ENCODE measurements at regions not wholly inside any gene's neighbourhood (a gene's known extent, or its start where the extent isn't known, plus 50 kb on each side); places are given as distances from the start of the nearest gene placed in this dataset.

- DNase-seq (ENCODE audit: low spot score), result no peak
Observed at GRCh38 chr6:41471064-41471895, 74.9 kb upstream of the FOXP4 start.

- DNase-seq (ENCODE audit: low spot score), result no peak
Observed at GRCh38 chr6:41474213-41474933, 71.8 kb upstream of the FOXP4 start.

- no peak for DNase-seq (ENCODE audit: low spot score)
Observed at GRCh38 chr6:41475164-41475563, 71.0 kb upstream of the FOXP4 start.

GRCh38 chr6:41475737-41476357 is 70.3 kb upstream of the FOXP4 start:
- no peak for DNase-seq (ENCODE audit: low spot score)

DNA sequence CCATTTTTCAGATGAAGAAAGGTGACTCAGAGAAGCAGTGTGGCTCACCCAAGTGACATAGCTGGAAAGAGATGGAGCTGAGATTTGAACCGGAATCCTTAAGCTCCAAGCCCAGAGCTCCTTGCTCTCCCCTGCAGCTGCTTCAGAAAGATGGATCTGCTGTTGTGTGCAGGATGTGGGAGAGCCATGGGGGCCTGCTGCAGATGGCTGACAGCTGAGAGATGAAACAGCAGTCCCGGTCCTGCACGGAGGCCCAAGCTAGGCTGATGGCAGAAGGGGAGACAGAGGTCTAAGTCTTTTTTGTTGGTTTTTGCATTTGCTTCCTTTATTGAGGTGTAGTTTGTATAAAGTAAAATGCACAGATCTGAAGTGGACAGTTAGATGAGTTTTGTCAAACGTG is 69.8 kb upstream of the FOXP4 start:
- DNase-seq (ENCODE audit: low spot score), result no peak

- no peak for DNase-seq (ENCODE audit: low spot score)
Observed at GRCh38 chr6:41477572-41477971, 68.6 kb upstream of the FOXP4 start.

DNA sequence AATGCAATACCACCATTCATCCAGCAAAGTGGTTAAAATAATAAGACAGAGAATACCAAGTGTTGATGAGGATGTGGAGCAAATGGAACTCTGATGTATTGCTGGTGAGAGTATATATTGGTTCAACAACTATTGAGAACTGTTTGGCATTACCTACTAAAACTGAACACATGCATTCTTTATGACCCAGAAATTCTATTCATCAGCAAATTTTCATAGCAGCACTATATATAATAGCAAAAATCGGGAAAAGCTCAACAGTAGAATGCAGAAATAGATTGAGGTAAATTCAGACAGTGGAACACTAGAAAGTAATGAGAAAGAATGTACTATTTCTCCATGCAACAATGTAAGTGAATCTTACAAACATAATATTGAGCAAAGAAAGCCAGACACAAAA is 62.2 kb upstream of the FOXP4 start:
- DNase-seq (ENCODE audit: low spot score), result no peak

DNA sequence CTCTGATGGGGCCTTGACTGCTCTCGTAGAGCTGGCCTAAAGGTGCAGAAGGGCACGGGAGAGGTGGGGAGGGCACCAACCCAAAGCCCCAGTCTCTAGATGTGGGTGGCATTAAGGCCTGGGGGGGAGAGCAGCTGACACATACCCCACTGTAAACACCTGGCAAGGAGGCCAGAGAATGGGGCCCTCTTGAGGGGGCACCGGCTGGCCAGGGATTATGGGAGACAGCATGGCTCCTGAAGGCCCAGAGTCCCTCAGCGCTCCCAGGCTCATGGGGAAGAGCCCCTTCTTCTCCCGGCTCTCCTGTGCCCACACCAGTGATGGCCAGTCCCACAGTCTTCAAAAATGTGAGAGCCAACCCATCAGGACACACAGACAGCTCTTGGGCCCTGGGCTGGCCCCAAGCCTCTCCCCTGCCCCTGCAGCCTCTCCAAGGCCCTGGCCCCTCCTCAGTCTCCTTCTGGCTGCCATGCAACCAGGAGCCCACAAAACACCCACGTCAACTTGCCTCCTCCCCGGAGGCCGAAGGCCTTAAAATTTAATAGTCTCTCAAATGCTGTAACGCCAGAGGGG is 58.2 kb upstream of the FOXP4 start:
- no peak for DNase-seq (ENCODE audit: low spot score)

DNA sequence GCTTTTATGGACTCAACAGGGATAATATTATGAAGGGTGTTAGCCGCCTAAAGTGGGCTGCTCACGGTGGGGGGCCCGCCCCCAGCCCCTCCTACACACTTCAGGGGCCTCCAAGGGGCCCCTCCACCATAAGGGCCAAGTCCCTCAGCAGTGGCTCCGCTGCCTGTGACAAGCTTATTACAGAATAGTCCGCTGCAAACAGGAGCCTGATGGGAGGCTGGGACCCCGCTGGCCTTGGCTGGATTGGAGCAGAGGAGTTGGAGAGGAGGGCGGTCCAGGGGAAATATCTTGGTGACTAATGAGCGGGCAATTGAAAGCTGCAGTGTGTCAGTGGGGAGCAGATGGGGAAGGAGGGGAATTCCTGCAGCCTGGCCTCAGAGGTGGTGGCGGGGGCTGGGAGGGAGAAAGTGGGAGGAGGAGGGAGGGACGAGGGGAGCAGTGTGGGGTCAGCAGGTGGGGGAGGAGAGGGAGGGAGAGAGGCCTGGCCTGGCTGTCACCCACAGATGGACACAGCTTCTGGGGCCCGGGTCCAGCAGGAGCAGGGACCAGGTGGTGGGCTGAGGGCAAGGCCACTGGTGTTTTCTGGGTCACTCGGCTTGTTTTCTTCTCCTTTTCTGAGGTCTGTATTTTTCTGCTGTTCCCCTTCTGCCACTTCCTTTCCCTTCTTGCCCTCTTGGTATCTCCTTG is 57.6 kb upstream of the FOXP4 start:
- DNase-seq (ENCODE audit: low spot score), result no peak

DNA sequence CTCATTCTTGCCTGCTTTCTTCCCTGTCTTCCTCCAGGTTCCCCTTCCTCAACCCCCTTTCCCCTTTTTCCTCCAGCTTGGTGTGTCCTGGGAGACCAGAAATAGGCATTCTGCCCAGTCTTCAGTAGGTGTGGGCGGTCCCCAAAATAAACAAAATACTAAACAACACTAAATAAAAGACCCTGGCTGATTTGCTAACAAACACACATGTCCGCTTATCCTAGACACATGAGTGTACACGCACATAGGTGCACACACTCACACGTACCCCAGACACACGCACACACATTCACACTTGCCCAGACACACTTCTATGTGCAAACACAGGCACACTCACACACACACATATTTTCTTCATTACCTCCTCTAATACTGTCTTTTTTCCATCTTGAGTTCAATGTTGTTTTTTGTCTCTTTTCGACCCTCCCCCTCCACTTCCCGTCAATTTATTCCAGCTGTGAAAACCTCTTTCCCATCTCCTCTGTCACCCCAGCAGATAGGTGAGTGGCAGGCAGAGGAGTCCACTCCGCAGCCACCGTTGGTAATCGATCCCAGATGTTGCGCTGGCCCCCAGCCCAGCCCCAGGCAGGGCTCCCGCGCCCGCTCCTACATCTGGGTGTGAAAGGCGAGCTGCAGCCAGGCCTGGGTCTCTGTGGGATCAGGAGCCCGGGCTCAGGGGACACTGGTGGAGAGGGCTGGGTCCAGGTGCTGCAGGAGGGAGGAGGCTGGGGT is 56.9 kb upstream of the FOXP4 start:
- no peak for DNase-seq (ENCODE audit: low spot score)

- DNase-seq (ENCODE audit: low spot score), result peak; percentile 72
Observed at GRCh38 chr6:41492261-41492891, 53.8 kb upstream of the FOXP4 start.

GRCh38 chr6:41494212-41495110 is 51.7 kb upstream of the FOXP4 start:
- no peak for DNase-seq (ENCODE audit: low spot score)
